ENCODE measurements at regions not wholly inside any gene's neighbourhood (a gene's known extent, or its start where the extent isn't known, plus 50 kb on each side); places are given as distances from the start of the nearest gene placed in this dataset.
"Not testable (repeated sequence)": the region's sequence is repeated elsewhere in the genome, so short reads cannot be mapped to it uniquely, and the experiment has no call there.

DNA sequence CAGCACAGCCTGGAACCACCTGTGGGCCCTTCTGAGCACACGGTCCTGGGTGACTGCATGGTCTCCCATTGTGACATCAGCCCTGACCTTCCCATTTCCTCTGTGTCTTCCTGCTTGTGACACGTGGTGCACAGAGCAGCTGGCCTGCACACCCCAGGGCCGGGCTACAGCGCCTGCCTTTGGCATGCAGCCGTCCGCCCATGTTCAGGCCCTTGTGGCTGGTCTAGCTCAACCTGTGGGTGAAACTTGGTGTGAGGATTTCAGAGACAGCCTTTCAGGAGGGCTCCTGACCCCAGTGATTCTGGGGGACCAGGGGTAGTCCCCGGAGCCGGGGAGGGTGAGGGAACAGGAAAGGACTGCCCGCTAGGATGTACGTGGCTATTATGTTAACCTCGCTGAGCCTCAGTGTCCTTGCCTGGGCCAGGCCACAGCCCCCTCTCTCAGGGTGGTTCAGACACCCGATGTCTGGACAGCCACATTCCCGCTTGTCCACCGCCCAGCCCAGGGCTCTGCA lies 284.8 kb upstream of the HS6ST1 start:
- H3K4me3 ChIP-seq = no peak overlapping the region
- H3K27ac ChIP-seq = no peak overlapping the region
- no peaks in the 10 kb centered on the region for H3K27me3 ChIP-seq
- no peaks in the 10 kb centered on the region for H3K36me3 ChIP-seq
- intact Hi-C loops (cut with DNase I) = no loop called here
- TF ChIP-seq, protein P1, sequence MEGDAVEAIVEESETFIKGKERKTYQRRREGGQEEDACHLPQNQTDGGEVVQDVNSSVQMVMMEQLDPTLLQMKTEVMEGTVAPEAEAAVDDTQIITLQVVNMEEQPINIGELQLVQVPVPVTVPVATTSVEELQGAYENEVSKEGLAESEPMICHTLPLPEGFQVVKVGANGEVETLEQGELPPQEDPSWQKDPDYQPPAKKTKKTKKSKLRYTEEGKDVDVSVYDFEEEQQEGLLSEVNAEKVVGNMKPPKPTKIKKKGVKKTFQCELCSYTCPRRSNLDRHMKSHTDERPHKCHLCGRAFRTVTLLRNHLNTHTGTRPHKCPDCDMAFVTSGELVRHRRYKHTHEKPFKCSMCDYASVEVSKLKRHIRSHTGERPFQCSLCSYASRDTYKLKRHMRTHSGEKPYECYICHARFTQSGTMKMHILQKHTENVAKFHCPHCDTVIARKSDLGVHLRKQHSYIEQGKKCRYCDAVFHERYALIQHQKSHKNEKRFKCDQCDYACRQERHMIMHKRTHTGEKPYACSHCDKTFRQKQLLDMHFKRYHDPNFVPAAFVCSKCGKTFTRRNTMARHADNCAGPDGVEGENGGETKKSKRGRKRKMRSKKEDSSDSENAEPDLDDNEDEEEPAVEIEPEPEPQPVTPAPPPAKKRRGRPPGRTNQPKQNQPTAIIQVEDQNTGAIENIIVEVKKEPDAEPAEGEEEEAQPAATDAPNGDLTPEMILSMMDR (IDR thresholded peaks at IDR 0.05) = no peak
- peaks cover 0 to 4% of the 10 kb centered on the region in 2 donors for H3K4me1 ChIP-seq
- H3K9me3 ChIP-seq = no peaks in the 10 kb centered on the region
- peak in 2 of 4 donors; percentile 44 to 64 for DNase-seq
- ATAC-seq = peak; percentile 42

DNA sequence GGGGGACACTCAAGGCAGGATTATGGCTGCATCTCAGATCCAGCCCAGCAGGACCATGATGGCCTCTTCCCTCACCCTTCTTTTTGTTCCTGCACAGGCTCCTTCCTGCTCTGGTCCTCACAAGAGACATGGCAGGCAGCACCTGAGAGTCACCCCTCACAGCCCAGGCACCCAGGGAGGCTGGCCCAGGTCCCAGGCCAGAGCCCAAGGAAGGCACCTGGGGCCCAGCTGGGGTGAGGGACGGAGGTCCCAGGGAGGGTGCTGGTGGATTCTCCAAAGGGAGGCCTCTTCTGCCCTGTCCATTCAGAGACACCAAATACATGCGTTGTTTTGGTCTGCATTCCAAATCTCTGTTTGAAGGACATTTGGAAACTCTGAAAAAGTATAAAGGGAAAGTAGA lies 285.4 kb upstream of the HS6ST1 start:
- Histone ChIP-seq H3K4me3 (no peak overlapping the region), H3K36me3 (no peaks in the 10 kb centered on the region), H3K9me3 (no peaks in the 10 kb centered on the region), H3K27me3 (no peaks in the 10 kb centered on the region), H3K4me1 (peaks cover 0 to 4% of the 10 kb centered on the region in 2 donors), H3K27ac (no peak overlapping the region)
- no peak for ATAC-seq
- intact Hi-C loops (cut with DNase I) = no loop called here
- DNase-seq = peak in 2 of 4 donors; percentile 10 to 46
- TF ChIP-seq, protein P1 (IDR thresholded peaks at IDR 0.05) = no peak

DNA sequence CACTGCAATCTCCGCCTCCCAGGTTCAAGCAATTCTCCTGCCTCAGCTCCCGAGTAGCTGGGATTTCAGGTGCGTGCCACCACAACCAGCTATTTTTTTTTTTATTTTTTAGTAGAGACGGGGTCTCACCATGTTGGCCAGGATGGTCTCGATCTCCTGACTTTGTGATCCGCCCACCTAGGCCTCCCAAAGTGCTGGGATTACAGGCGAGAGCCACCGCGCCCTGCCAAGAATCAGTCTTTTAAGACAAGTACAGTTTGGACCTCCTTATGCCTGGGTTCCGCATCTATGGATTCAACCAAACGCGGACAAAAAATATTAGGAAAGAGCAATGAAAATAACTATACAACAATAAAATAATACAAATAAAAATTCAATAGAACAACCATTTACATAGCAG lies 285.9 kb upstream of the HS6ST1 start:
- intact Hi-C loops (cut with DNase I); H3K4me3 ChIP-seq; H3K27me3 ChIP-seq; H3K36me3 ChIP-seq; ATAC-seq; H3K9me3 ChIP-seq; H3K4me1 ChIP-seq; H3K27ac ChIP-seq: not testable (repeated sequence)
- peak in 1 of 4 donors; percentile 18 for DNase-seq

DNA sequence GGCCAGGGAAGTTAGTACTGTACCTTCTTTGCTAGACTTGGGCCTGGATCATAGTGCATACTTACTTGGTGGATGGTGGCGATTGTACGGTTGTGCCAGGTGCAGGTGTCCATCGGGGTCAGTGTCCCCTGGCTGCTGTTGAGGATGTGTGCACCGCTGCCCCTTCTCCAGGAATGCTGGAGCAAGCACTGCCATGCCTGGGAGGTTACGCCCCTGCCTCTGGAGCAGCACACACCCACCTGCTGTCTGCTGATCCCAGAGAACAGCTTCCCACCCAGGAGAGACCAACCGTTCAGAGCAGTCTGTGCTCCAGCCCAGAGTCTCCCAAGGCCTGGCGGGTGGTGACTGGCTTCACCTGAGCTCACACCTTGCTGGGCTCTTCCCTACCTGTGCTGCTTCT lies 286.8 kb upstream of the HS6ST1 start:
- H3K4me3 ChIP-seq = no peak overlapping the region
- ATAC-seq = no peak
- intact Hi-C loops (cut with DNase I) = no loop called here
- no peak overlapping the region for H3K27ac ChIP-seq
- H3K27me3 ChIP-seq = no peaks in the 10 kb centered on the region
- peak in 2 of 4 donors; percentile 27 to 41 for DNase-seq
- TF ChIP-seq, protein P1 (IDR thresholded peaks at IDR 0.05) = no peak
- H3K9me3 ChIP-seq = no peaks in the 10 kb centered on the region
- peaks cover 0 to 4% of the 10 kb centered on the region in 2 donors for H3K4me1 ChIP-seq
- H3K36me3 ChIP-seq = no peaks in the 10 kb centered on the region

DNA sequence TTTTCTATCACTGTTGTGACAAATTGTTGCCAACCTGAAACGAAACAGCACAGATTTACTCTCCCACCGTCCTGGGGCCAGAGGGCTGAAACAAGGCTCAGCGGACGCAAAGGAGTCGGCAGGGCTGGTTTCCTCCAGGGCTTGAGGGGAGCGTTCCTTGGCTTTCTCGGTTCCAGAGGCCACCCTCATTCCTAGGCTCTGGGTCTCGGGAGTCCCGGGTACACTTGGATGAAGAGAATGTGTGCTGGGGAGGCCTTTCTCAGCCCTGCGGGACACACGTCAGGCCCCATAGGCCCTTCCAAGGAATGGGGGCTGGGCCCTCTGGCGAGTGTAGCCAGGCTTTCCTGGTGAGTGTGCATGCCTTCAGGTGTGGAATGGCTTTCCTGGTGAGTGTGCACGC lies 287.3 kb upstream of the HS6ST1 start:
- H3K9me3 ChIP-seq = no peaks in the 10 kb centered on the region

More for the DNA sequence above, 287.3 kb upstream of the HS6ST1 start:
- no peak overlapping the region for H3K27ac ChIP-seq
- intact Hi-C loops (cut with DNase I) = no loop called here
- TF ChIP-seq, protein P1 (IDR thresholded peaks at IDR 0.05) = no peak
- H3K4me1 ChIP-seq = peaks cover 0 to 4% of the 10 kb centered on the region in 2 donors
- H3K27me3 ChIP-seq = no peaks in the 10 kb centered on the region
- no peak overlapping the region for H3K4me3 ChIP-seq
- ATAC-seq (no peak), DNase-seq (peak in 2 of 4 donors; percentile 9 to 49)
- no peaks in the 10 kb centered on the region for H3K36me3 ChIP-seq
